MM.1S (cell line): ENCODE measurements at regions not wholly inside any gene's neighbourhood (a gene's known extent, or its start where the extent isn't known, plus 50 kb on each side); places are given as distances from the start of the nearest gene placed in this dataset.

Source experiments
- DNase-seq: peaks from one replicate; pipeline ENCODE4 v3.0.0-alpha.2; 2015
- H2AFZ ChIP-seq: fragments of 300-600 bp; sonication (generic); 2 replicates; pipeline ENCODE4 v1.6.0; 2016; ENCODE audit warnings: antibody characterized with exemption, low read length
- H3F3A ChIP-seq: fragments of 300-600 bp; sonication (generic); 2 replicates; pipeline ENCODE4 v1.6.1; 2016; ENCODE audit warnings: mild to moderate bottlenecking, antibody characterized with exemption, low read length, moderate library complexity, mixed read lengths; ENCODE audit not compliant: insufficient read depth
- H3K27ac ChIP-seq: fragments of 300-600 bp; sonication (generic); 2 replicates; pipeline ENCODE4 v1.5.1; 2016; ENCODE audit warnings: mild to moderate bottlenecking, low read length
- H3K27me3 ChIP-seq: fragments of 300-600 bp; sonication (generic); replicated peaks from 2 replicates; pipeline ENCODE4 v1.6.0; 2016; ENCODE audit warnings: low read length; ENCODE audit not compliant: insufficient read depth
- H3K36me3 ChIP-seq: fragments of 300-600 bp; sonication (generic); replicated peaks from 2 replicates; pipeline ENCODE4 v1.6.1; 2016; ENCODE audit warnings: mild to moderate bottlenecking, low read length, mixed read lengths; ENCODE audit not compliant: insufficient read depth
- H3K4me1 ChIP-seq: fragments of 300-600 bp; sonication (generic); 2 replicates; pipeline ENCODE4 v1.6.1; 2016; ENCODE audit warnings: low read length, mixed read lengths
- H3K4me2 ChIP-seq: fragments of 300-600 bp; sonication (generic); 2 replicates; pipeline ENCODE4 v1.6.0; 2016; ENCODE audit warnings: low read depth, low read length
- H3K4me3 ChIP-seq: fragments of 300-600 bp; sonication (generic); 2 replicates; pipeline ENCODE4 v1.5.1; 2016; ENCODE audit warnings: low read length, mixed read lengths
- H3K79me2 ChIP-seq: fragments of 300-600 bp; sonication (generic); 2 replicates; pipeline ENCODE4 v1.6.1; 2016; ENCODE audit warnings: mixed run types, low read length, mixed read lengths
- H3K9ac ChIP-seq: fragments of 300-600 bp; sonication (generic); 2 replicates; pipeline ENCODE4 v1.6.1; 2016; ENCODE audit warnings: low read length, mixed read lengths
- H3K9me2 ChIP-seq: fragments of 300-600 bp; sonication (generic); replicated peaks from 2 replicates; pipeline ENCODE4 v1.6.1; 2016; ENCODE audit warnings: mild to moderate bottlenecking, low read length, mixed read lengths; ENCODE audit not compliant: insufficient read depth
- H3K9me3 ChIP-seq: fragments of 300-600 bp; sonication (generic); replicated peaks from 2 replicates; pipeline ENCODE4 v1.6.1; 2016; ENCODE audit warnings: mild to moderate bottlenecking, low read length, mixed read lengths; ENCODE audit not compliant: insufficient read depth
- H4K20me1 ChIP-seq: fragments of 300-600 bp; sonication (generic); 2 replicates; pipeline ENCODE4 v1.6.1; 2016; ENCODE audit warnings: mild to moderate bottlenecking, low read length, moderate library complexity, mixed read lengths; ENCODE audit not compliant: insufficient read depth
- CTCF ChIP-seq: fragments of 300-600 bp; sonication (generic); IDR thresholded peaks from 2 replicates; pipeline ENCODE4 v1.5.1; 2016; ENCODE audit warnings: antibody characterized with exemption, low read length, mixed read lengths
- EZH2 ChIP-seq: fragments of 300-600 bp; sonication (generic); optimal IDR thresholded peaks from 2 replicates; pipeline ENCODE3; 2017; ENCODE audit warnings: low read depth, mild to moderate bottlenecking, antibody characterized with exemption, low read length, mixed read lengths
- EZH2phosphoT487 ChIP-seq: fragments of 300-600 bp; sonication (generic); IDR thresholded peaks from 2 replicates; pipeline ENCODE4 v1.6.1; 2018; ENCODE audit warnings: antibody characterized with exemption, low read length

DNA sequence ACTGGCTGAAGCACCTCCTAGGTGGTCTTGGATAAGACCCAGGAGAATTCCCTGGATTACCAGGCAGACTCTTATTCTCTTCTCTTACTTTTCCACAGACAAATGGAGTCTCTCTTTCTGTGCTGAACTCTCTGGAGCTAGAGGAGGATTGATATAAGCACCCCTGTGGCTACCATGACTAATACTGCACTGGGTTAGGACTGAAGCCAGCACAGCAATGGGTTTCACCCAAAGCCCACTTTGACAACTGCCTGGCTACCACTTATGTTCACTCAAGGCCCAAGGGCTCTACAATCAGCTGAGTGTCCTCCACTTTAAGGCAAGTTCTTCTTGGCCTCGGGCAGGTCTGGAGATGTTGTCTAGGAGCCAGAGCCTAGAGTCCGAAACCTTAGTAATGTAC is 225.5 kb downstream of the DIPK2A start:
- Histone ChIP-seq H2AFZ (no peak overlapping the region), H3K9me2 (no peaks in the 10 kb centered on the region), H3K79me2 (no peaks in the 10 kb centered on the region), H3K36me3 (no peaks in the 10 kb centered on the region), H3K27me3 (no peaks in the 10 kb centered on the region), H3K4me1 (no peaks in the 10 kb centered on the region), H3K9me3 (no peaks in the 10 kb centered on the region), H3K4me2 (no peak overlapping the region), H4K20me1 (no peaks in the 10 kb centered on the region), H3K27ac (no peak overlapping the region), H3K9ac (no peak overlapping the region), H3F3A (no peaks in the 10 kb centered on the region), H3K4me3 (no peak overlapping the region)
- TF ChIP-seq EZH2phosphoT487 (no peak), EZH2 (no peak), CTCF (no peak)
- no peak for DNase-seq

GRCh38 chr3:144197582-144197981 is 226.0 kb downstream of the DIPK2A start:
- no peaks in the 10 kb centered on the region for H3K27me3 ChIP-seq
- H3K9me2 ChIP-seq, result no peaks in the 10 kb centered on the region
- H3K36me3 ChIP-seq, result no peaks in the 10 kb centered on the region
- no peaks in the 10 kb centered on the region for H3K79me2 ChIP-seq
- no peak overlapping the region for H3K4me2 ChIP-seq
- no peak overlapping the region for H3K4me3 ChIP-seq
- no peaks in the 10 kb centered on the region for H3K9me3 ChIP-seq
- TF ChIP-seq CTCF, result no peak
- no peak for TF ChIP-seq EZH2phosphoT487
- no peak for TF ChIP-seq EZH2
- no peaks in the 10 kb centered on the region for H4K20me1 ChIP-seq
- H3F3A ChIP-seq, result no peaks in the 10 kb centered on the region
- H2AFZ ChIP-seq, result no peak overlapping the region
- no peaks in the 10 kb centered on the region for H3K4me1 ChIP-seq
- no peak for DNase-seq
- no peak overlapping the region for H3K9ac ChIP-seq
- no peak overlapping the region for H3K27ac ChIP-seq

DNA sequence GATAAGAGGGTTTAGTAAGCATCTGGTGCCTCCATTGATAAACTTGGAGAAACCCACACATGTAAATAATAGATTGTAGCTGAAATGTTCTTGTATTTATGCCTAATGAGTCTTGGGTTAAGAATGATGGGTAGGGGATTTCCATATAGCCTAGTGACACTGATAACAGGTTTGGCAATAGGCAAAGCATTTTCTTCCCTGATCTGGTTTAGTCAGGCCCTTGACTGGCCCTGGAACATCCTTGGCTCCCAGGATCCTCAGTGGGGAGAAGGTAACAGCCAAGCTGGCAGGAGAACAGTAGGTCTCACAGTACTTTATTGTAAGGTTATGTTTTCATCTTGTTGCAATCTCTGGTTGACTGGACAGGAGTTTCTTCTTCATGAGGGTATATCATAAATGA is 228.4 kb downstream of the DIPK2A start:
- H3K4me2 ChIP-seq, result no peak overlapping the region
- no peak for DNase-seq
- no peak overlapping the region for H2AFZ ChIP-seq
- no peaks in the 10 kb centered on the region for H3K79me2 ChIP-seq
- H3K9me2 ChIP-seq, result no peaks in the 10 kb centered on the region
- no peaks in the 10 kb centered on the region for H3F3A ChIP-seq
- H3K36me3 ChIP-seq, result no peaks in the 10 kb centered on the region
- H3K9ac ChIP-seq, result no peak overlapping the region
- H3K27me3 ChIP-seq, result no peaks in the 10 kb centered on the region
- H3K9me3 ChIP-seq, result no peaks in the 10 kb centered on the region
- TF ChIP-seq EZH2 (no peak), EZH2phosphoT487 (no peak), CTCF (no peak)
- H3K27ac ChIP-seq, result no peak overlapping the region
- H4K20me1 ChIP-seq, result no peaks in the 10 kb centered on the region
- no peaks in the 10 kb centered on the region for H3K4me1 ChIP-seq
- H3K4me3 ChIP-seq, result no peak overlapping the region
